HEK293 (cell line): ENCODE measurements at regions not wholly inside any gene's neighbourhood (a gene's known extent, or its start where the extent isn't known, plus 50 kb on each side); places are given as distances from the start of the nearest gene placed in this dataset.

Experiments
- BCL11A ChIP-seq: fragments of 450-650 bp; formaldehyde crosslinking; IDR thresholded peaks from 2 replicates; pipeline ENCODE4 v1.5.1; 2016; ENCODE audit warnings: low read depth, missing biosample characterization, missing genetic modification characterization
- CTCF ChIP-seq: fragments of 450-650 bp; formaldehyde crosslinking; IDR thresholded peaks from 2 replicates; pipeline ENCODE4 v1.5.1; 2016; ENCODE audit warnings: missing biosample characterization, missing genetic modification characterization
- REPIN1 ChIP-seq: fragments of 450-650 bp; formaldehyde crosslinking; IDR thresholded peaks from 2 replicates; pipeline ENCODE4 v1.5.1; 2017; ENCODE audit warnings: missing biosample characterization, missing genetic modification characterization, low read depth
- ZBTB7A ChIP-seq: fragments of 450-650 bp; formaldehyde crosslinking; IDR thresholded peaks from 2 replicates; pipeline ENCODE4 v1.5.1; 2016; ENCODE audit warnings: low read depth, missing biosample characterization, missing genetic modification characterization
- ZBTB8A ChIP-seq: fragments of 450-650 bp; formaldehyde crosslinking; IDR thresholded peaks from 2 replicates; pipeline ENCODE4 v1.5.1; 2016; ENCODE audit warnings: missing biosample characterization, missing genetic modification characterization
- ZNF23 ChIP-seq: fragments of 450-650 bp; formaldehyde crosslinking; IDR thresholded peaks from 2 replicates; pipeline ENCODE4 v1.5.1; 2016; ENCODE audit warnings: missing biosample characterization, missing genetic modification characterization, borderline replicate concordance
- ZNF514 ChIP-seq: fragments of 450-650 bp; formaldehyde crosslinking; IDR thresholded peaks from 2 replicates; pipeline ENCODE4 v1.5.1; 2016; ENCODE audit warnings: missing biosample characterization, missing genetic modification characterization
- ZNF549 ChIP-seq: fragments of 450-650 bp; IDR thresholded peaks from 2 replicates; pipeline ENCODE4 v1.5.1; 2018; ENCODE audit warnings: missing biosample characterization, missing genetic modification characterization, mild to moderate bottlenecking, inconsistent platforms, moderate library complexity
- ZNF560 ChIP-seq: fragments of 450-650 bp; formaldehyde crosslinking; IDR thresholded peaks from 2 replicates; pipeline ENCODE4 v1.5.1; 2017; ENCODE audit warnings: missing biosample characterization, missing genetic modification characterization, borderline replicate concordance
- ZNF701 ChIP-seq: fragments of 450-650 bp; formaldehyde crosslinking; IDR thresholded peaks from 2 replicates; pipeline ENCODE4 v1.5.1; 2016; ENCODE audit warnings: missing biosample characterization, missing genetic modification characterization

- TF ChIP-seq CTCF (tag by site-specific recombination) (no peak), ZBTB7A (tag by site-specific recombination) (no peak), REPIN1 (tag by site-specific recombination) (no peak), ZNF560 (tag by site-specific recombination) (no peak), ZBTB8A (tag by site-specific recombination) (no peak), ZNF701 (no peak), ZNF23 (tag by site-specific recombination) (no peak), ZNF514 (tag by site-specific recombination) (no peak), ZNF549 (no peak), BCL11A (tag by site-specific recombination) (no peak)
Observed at GRCh38 chr7:125355899-125356298, 426.3 kb upstream of the POT1 start.
